ENCODE measurements at regions not wholly inside any gene's neighbourhood (a gene's known extent, or its start where the extent isn't known, plus 50 kb on each side); places are given as distances from the start of the nearest gene placed in this dataset.

- CTCF ChIA-PET: no interaction called here
- no peak for DNase-seq
- H3K4me2 ChIP-seq (replicated peaks; ENCODE audit: low read depth, low read length, poor library complexity, severe bottlenecking): no peak overlapping the region
These were observed 60.5 kb upstream of the PGRMC2 start for GRCh38 chr4:128347930-128348660.

More at GRCh38 chr4:128347930-128348660, 60.5 kb upstream of the PGRMC2 start:
- Mint-ChIP-seq H3K27me3 (no peaks in the 10 kb centered on the region), H3K4me3 (no peak overlapping the region), H3K4me1 (no peaks in the 10 kb centered on the region), H3K27ac (no peak overlapping the region), H3K9me3 (ENCODE audit: insufficient read depth) (peaks cover 2% of the 10 kb centered on the region)
- 100% methylated on average over 3 of the region's 4 CpGs for WGBS (ENCODE audit: insufficient coverage)
- Histone ChIP-seq H3K27ac (ENCODE audit: low read length in 2 of 2) (no peak overlapping the region), H3K9me3 (ENCODE audit: control extremely low read depth in 1 of 3, control insufficient read depth in 2 of 3, insufficient read depth in 1 of 3, low read length in 2 of 3) (peaks cover 0 to 1% (median 0%) of the 10 kb centered on the region in 3 donors), H3K27me3 (replicated peaks in 1 of 4; ENCODE audit: control extremely low read depth in 1 of 4, control insufficient read depth in 3 of 4, insufficient read depth in 4 of 4, low read length in 3 of 4) (no peaks in the 10 kb centered on the region), H2AFZ (ENCODE audit: insufficient read depth, low read depth, low read length, poor library complexity, severe bottlenecking) (no peak overlapping the region), H4K20me1 (ENCODE audit: control insufficient read depth, insufficient read depth, low read length, poor library complexity, severe bottlenecking) (no peaks in the 10 kb centered on the region), H3K79me2 (ENCODE audit: control insufficient read depth, insufficient read depth, low read length) (no peaks in the 10 kb centered on the region), H3K4me3 (ENCODE audit: control extremely low read depth in 1 of 5, extremely low read depth in 1 of 5, insufficient read depth in 1 of 5, low read depth in 2 of 5, low read length in 4 of 5) (no peak overlapping the region), H3K9ac (ENCODE audit: low read length) (no peak overlapping the region), H3K36me3 (replicated peaks in 1 of 2; ENCODE audit: control extremely low read depth in 1 of 2, control insufficient read depth in 1 of 2, extremely low read depth in 1 of 2, insufficient read depth in 2 of 2, low read length in 1 of 2) (no peaks in the 10 kb centered on the region), H3K4me1 (ENCODE audit: control insufficient read depth in 2 of 2, insufficient read depth in 2 of 2, low read length in 2 of 2) (no peaks in the 10 kb centered on the region)
- intact Hi-C loops (cut with micrococcal nuclease): no loop called here
- TF ChIP-seq CTCF (IDR thresholded peaks at IDR 0.05): no peak
- TF ChIP-seq EZH2 (IDR thresholded peaks at IDR 0.05; ENCODE audit: borderline replicate concordance, insufficient read depth, low read depth, low read length, poor library complexity, severe bottlenecking): no peak
- POLR2A ChIA-PET: no interaction called here
- no peak for ATAC-seq (ENCODE audit: low read depth)
